HEK293 (cell line): ENCODE measurements at regions not wholly inside any gene's neighbourhood (a gene's known extent, or its start where the extent isn't known, plus 50 kb on each side); places are given as distances from the start of the nearest gene placed in this dataset.

Source experiments
- FEZF1 ChIP-seq: fragments of 450-650 bp; formaldehyde crosslinking; IDR thresholded peaks from 2 replicates; pipeline ENCODE4 v1.5.1; 2016; ENCODE audit warnings: missing biosample characterization, missing genetic modification characterization
- GFI1B ChIP-seq: fragments of 450-650 bp; formaldehyde crosslinking; IDR thresholded peaks from 2 replicates; pipeline ENCODE4 v1.5.1; 2016; ENCODE audit warnings: missing biosample characterization, missing genetic modification characterization
- KLF1 ChIP-seq: fragments of 450-650 bp; formaldehyde crosslinking; IDR thresholded peaks from 2 replicates; pipeline ENCODE4 v1.5.1; 2016; ENCODE audit warnings: missing biosample characterization, missing genetic modification characterization
- KLF9 ChIP-seq: fragments of 450-650 bp; formaldehyde crosslinking; IDR thresholded peaks from 2 replicates; pipeline ENCODE4 v1.5.1; 2016; ENCODE audit warnings: missing biosample characterization, missing genetic modification characterization, low read depth
- PRDM2 ChIP-seq: fragments of 450-650 bp; formaldehyde crosslinking; IDR thresholded peaks from 2 replicates; pipeline ENCODE4 v1.5.1; 2016; ENCODE audit warnings: missing biosample characterization, missing genetic modification characterization, borderline replicate concordance
- SP2 ChIP-seq: fragments of 450-650 bp; formaldehyde crosslinking; IDR thresholded peaks from 2 replicates; pipeline ENCODE4 v1.5.1; 2016; ENCODE audit warnings: missing biosample characterization, missing genetic modification characterization
- ZBTB7A ChIP-seq: fragments of 450-650 bp; formaldehyde crosslinking; IDR thresholded peaks from 2 replicates; pipeline ENCODE4 v1.5.1; 2016; ENCODE audit warnings: low read depth, missing biosample characterization, missing genetic modification characterization
- ZFHX2 ChIP-seq: fragments of 450-650 bp; formaldehyde crosslinking; conservative IDR thresholded peaks from 2 replicates; pipeline ENCODE4 v1.5.1; 2016; ENCODE audit warnings: missing biosample characterization, missing genetic modification characterization
- ZNF112 ChIP-seq: fragments of 450-650 bp; formaldehyde crosslinking; IDR thresholded peaks from 2 replicates; pipeline ENCODE4 v1.5.0; 2017; ENCODE audit warnings: missing biosample characterization, missing genetic modification characterization
- ZNF175 ChIP-seq: fragments of 450-650 bp; formaldehyde crosslinking; IDR thresholded peaks from 2 replicates; pipeline ENCODE4 v1.5.1; 2016; ENCODE audit warnings: missing biosample characterization, missing genetic modification characterization
- ZNF2 ChIP-seq: fragments of 450-650 bp; formaldehyde crosslinking; IDR thresholded peaks from 2 replicates; pipeline ENCODE4 v1.5.1; 2016; ENCODE audit warnings: missing biosample characterization, missing genetic modification characterization
- ZNF214 ChIP-seq: fragments of 450-650 bp; formaldehyde crosslinking; IDR thresholded peaks from 2 replicates; pipeline ENCODE4 v1.5.1; 2017; ENCODE audit warnings: missing biosample characterization, mild to moderate bottlenecking, missing genetic modification characterization, borderline replicate concordance
- ZNF302 ChIP-seq: fragments of 450-650 bp; formaldehyde crosslinking; IDR thresholded peaks from 2 replicates; pipeline ENCODE4 v1.5.1; 2016; ENCODE audit warnings: missing biosample characterization, missing genetic modification characterization, low read depth
- ZNF350 ChIP-seq: fragments of 450-650 bp; formaldehyde crosslinking; IDR thresholded peaks from 2 replicates; pipeline ENCODE4 v1.5.0; 2017; ENCODE audit warnings: missing biosample characterization, mild to moderate bottlenecking, missing genetic modification characterization
- ZNF513 ChIP-seq: fragments of 450-650 bp; IDR thresholded peaks from 2 replicates; pipeline ENCODE4 v1.5.1; 2018; ENCODE audit warnings: missing biosample characterization, missing genetic modification characterization
- ZNF530 ChIP-seq: fragments of 450-650 bp; formaldehyde crosslinking; IDR thresholded peaks from 2 replicates; pipeline ENCODE4 v1.5.1; 2016; ENCODE audit warnings: low read depth, missing biosample characterization, missing genetic modification characterization
- ZNF548 ChIP-seq: fragments of 450-650 bp; formaldehyde crosslinking; IDR thresholded peaks from 2 replicates; pipeline ENCODE4 v1.5.1; 2016; ENCODE audit warnings: missing biosample characterization, missing genetic modification characterization
- ZNF560 ChIP-seq: fragments of 450-650 bp; formaldehyde crosslinking; IDR thresholded peaks from 2 replicates; pipeline ENCODE4 v1.5.1; 2017; ENCODE audit warnings: missing biosample characterization, missing genetic modification characterization, borderline replicate concordance
- ZNF571 ChIP-seq: fragments of 450-650 bp; formaldehyde crosslinking; IDR thresholded peaks from 2 replicates; pipeline ENCODE4 v1.5.0; 2017; ENCODE audit warnings: missing biosample characterization, missing genetic modification characterization
- ZNF580 ChIP-seq: fragments of 450-650 bp; formaldehyde crosslinking; IDR thresholded peaks from 2 replicates; pipeline ENCODE4 v1.5.1; 2016; ENCODE audit warnings: missing biosample characterization, missing genetic modification characterization
- ZNF600 ChIP-seq: fragments of 450-650 bp; formaldehyde crosslinking; IDR thresholded peaks from 2 replicates; pipeline ENCODE4 v1.5.1; 2016; ENCODE audit warnings: missing biosample characterization, missing genetic modification characterization
- ZNF626 ChIP-seq: fragments of 450-650 bp; sonication (Bioruptor Pico); formaldehyde crosslinking; IDR thresholded peaks from 2 replicates; pipeline ENCODE4 v1.5.1; 2018; ENCODE audit warnings: missing biosample characterization, missing genetic modification characterization, inconsistent platforms
- ZNF677 ChIP-seq: fragments of 450-650 bp; IDR thresholded peaks from 2 replicates; pipeline ENCODE4 v1.5.0; 2018; ENCODE audit warnings: missing biosample characterization, mild to moderate bottlenecking, missing genetic modification characterization, moderate library complexity
- ZNF747 ChIP-seq: fragments of 450-650 bp; formaldehyde crosslinking; IDR thresholded peaks from 2 replicates; pipeline ENCODE4 v1.5.1; 2016; ENCODE audit warnings: missing biosample characterization, missing genetic modification characterization
- ZNF791 ChIP-seq: fragments of 450-650 bp; formaldehyde crosslinking; IDR thresholded peaks from 2 replicates; pipeline ENCODE4 v1.5.1; 2016; ENCODE audit warnings: missing biosample characterization, missing genetic modification characterization
- ZNF830 ChIP-seq: fragments of 450-650 bp; IDR thresholded peaks from 2 replicates; pipeline ENCODE4 v1.5.0; 2018; ENCODE audit warnings: missing biosample characterization, missing genetic modification characterization, low read depth, mild to moderate bottlenecking, moderate library complexity
- ZNF837 ChIP-seq: fragments of 450-650 bp; formaldehyde crosslinking; IDR thresholded peaks from 2 replicates; pipeline ENCODE4 v1.5.1; 2016; ENCODE audit warnings: missing biosample characterization, missing genetic modification characterization
- ZSCAN16 ChIP-seq: fragments of 450-650 bp; formaldehyde crosslinking; IDR thresholded peaks from 2 replicates; pipeline ENCODE4 v1.5.1; 2016; ENCODE audit warnings: missing biosample characterization, missing genetic modification characterization
- ZSCAN23 ChIP-seq: fragments of 450-650 bp; formaldehyde crosslinking; IDR thresholded peaks from 2 replicates; pipeline ENCODE4 v1.5.1; 2016; ENCODE audit warnings: missing biosample characterization, missing genetic modification characterization
- TF ChIP-seq, protein P1 (sequence below): fragments of 450-650 bp; formaldehyde crosslinking; optimal IDR thresholded peaks from 2 replicates; pipeline ENCODE3; 2016; ENCODE audit warnings: missing biosample characterization, mild to moderate bottlenecking, missing genetic modification characterization
- TF ChIP-seq, protein P2 (sequence below): fragments of 450-650 bp; formaldehyde crosslinking; IDR thresholded peaks from 2 replicates; pipeline ENCODE4 v1.5.1; 2017; ENCODE audit warnings: missing biosample characterization, missing genetic modification characterization

DNA sequence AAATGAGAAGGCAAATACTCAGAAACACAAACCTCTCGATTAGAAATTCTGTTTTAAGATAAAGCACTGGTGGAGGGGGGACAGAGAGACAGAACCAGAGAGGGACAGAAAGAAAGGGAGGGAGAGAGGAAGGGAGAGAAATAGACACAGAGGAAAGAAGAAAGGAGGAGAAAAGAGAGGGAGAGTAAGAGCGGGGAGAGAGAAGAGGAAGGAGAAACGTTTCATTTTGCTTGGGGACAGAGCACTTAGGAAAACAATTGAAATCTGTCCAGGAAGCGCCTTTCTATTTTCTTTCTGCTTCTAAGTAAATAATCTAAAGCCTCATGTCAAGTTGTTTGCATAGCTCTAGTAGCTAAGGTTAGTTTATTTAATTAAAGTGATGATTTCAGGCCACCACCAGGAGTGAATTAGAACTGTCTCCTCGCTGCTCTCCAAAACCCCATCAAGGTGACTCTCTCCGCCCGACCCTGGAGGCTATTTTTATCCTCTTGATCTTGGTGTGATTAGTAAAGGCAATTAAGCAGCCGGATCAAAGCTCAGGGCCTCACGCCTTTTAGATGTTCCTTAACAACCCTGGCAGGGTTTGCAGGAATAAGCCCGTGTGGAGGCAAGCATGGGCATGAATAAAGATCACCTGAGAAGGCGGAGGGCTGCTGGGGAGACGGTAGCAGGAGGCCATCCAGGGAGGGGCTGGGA, 73.4 kb upstream of the INSIG1 start (continued):
- no peak for TF ChIP-seq ZNF175
- TF ChIP-seq GFI1B (tag by site-specific recombination) = no peak
- peak; percentile 57 for TF ChIP-seq FEZF1 (tag by site-specific recombination)
- TF ChIP-seq ZNF677 = no peak
- TF ChIP-seq ZNF548 (tag by site-specific recombination) = no peak
- no peak for TF ChIP-seq ZNF830 (tag by site-specific recombination)
- TF ChIP-seq ZNF112 (tag by site-specific recombination) = no peak
- no peak for TF ChIP-seq KLF9 (tag by site-specific recombination)
- peak; percentile 28; the same call in 1 of the 2 replicates for TF ChIP-seq KLF1
- TF ChIP-seq ZNF747 (tag by site-specific recombination) = no peak
- TF ChIP-seq ZNF791 (tag by site-specific recombination) = no peak
- TF ChIP-seq ZNF837 = no peak
- TF ChIP-seq PRDM2 (tag by site-specific recombination) = no peak
- no peak for TF ChIP-seq ZFHX2 (tag by site-specific recombination)
- TF ChIP-seq, protein P1, sequence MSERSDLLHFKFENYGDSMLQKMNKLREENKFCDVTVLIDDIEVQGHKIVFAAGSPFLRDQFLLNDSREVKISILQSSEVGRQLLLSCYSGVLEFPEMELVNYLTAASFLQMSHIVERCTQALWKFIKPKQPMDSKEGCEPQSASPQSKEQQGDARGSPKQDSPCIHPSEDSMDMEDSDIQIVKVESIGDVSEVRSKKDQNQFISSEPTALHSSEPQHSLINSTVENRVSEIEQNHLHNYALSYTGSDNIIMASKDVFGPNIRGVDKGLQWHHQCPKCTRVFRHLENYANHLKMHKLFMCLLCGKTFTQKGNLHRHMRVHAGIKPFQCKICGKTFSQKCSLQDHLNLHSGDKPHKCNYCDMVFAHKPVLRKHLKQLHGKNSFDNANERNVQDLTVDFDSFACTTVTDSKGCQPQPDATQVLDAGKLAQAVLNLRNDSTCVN = no peak
- no peak for TF ChIP-seq ZNF513 (tag by site-specific recombination)
- no peak for TF ChIP-seq ZNF350 (tag by site-specific recombination)
- no peak for TF ChIP-seq ZNF530 (tag by site-specific recombination)
- TF ChIP-seq ZNF214 (tag by site-specific recombination) = no peak
- TF ChIP-seq, protein P2, sequence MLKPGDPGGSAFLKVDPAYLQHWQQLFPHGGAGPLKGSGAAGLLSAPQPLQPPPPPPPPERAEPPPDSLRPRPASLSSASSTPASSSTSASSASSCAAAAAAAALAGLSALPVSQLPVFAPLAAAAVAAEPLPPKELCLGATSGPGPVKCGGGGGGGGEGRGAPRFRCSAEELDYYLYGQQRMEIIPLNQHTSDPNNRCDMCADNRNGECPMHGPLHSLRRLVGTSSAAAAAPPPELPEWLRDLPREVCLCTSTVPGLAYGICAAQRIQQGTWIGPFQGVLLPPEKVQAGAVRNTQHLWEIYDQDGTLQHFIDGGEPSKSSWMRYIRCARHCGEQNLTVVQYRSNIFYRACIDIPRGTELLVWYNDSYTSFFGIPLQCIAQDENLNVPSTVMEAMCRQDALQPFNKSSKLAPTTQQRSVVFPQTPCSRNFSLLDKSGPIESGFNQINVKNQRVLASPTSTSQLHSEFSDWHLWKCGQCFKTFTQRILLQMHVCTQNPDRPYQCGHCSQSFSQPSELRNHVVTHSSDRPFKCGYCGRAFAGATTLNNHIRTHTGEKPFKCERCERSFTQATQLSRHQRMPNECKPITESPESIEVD = 0 out of 2 replicates have a peak, but pooled peaks have one; percentile 9
- TF ChIP-seq ZNF600 (tag by site-specific recombination) = 0 out of 2 replicates have a peak, but pooled peaks have one; percentile 34
- no peak for TF ChIP-seq ZNF571 (tag by site-specific recombination)
- no peak for TF ChIP-seq ZSCAN23
- no peak; the same call in 1 of the 2 replicates for TF ChIP-seq ZSCAN16 (tag by site-specific recombination)
- no peak for TF ChIP-seq ZNF2 (tag by site-specific recombination)
- no peak for TF ChIP-seq ZNF560 (tag by site-specific recombination)
- TF ChIP-seq ZBTB7A = no peak
- no peak for TF ChIP-seq ZNF580 (tag by site-specific recombination)
- TF ChIP-seq ZNF626 (tag by site-specific recombination) = no peak
- no peak for TF ChIP-seq SP2 (tag by site-specific recombination)
- no peak for TF ChIP-seq ZNF302 (tag by site-specific recombination)
